ENCODE measurements at regions not wholly inside any gene's neighbourhood (a gene's known extent, or its start where the extent isn't known, plus 50 kb on each side); places are given as distances from the start of the nearest gene placed in this dataset.

DNA sequence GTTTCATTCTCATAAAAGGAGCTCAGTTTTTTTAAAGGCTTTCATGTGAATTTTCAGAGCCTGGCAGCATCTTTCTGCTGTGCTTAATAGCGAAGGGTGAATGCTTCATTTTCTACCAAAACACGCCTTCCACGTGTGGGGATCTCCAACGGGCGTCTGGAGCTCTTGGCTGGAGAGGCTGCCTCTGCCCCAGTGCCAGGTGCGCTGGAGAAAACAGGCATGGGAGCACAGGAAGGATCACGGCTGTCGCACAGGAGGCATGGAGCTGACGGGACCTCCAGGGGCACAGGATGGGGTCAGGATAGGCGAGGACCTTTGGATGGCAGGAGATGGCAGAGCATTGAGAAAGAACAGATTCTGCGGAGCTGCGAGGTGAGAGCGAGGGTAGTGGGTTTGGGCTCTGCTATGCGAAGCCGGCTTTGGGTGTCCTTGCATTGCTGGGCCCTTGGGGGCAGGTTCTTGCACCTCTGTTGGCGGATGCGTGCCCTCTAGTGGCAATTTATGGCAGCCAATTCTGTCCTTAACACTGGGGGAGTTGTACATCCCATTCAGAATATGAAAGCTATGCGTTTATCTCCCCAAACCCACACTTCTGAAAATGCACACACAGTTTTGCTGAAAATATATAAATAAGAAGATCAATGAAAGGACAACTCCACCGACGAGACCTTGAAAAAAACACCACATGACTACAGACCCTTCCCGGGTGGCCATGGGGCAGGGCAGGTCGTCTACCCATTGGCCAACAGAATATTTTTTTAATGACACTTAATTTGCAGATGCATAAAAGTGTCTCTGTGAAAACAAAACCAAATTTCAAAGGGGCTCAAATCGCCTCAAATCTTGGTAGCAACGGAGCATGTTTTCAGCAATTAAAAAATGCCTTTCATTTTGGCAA, 90.4 kb upstream of the SLC35G4 start (continued):
- TF ChIP-seq, protein P1, sequence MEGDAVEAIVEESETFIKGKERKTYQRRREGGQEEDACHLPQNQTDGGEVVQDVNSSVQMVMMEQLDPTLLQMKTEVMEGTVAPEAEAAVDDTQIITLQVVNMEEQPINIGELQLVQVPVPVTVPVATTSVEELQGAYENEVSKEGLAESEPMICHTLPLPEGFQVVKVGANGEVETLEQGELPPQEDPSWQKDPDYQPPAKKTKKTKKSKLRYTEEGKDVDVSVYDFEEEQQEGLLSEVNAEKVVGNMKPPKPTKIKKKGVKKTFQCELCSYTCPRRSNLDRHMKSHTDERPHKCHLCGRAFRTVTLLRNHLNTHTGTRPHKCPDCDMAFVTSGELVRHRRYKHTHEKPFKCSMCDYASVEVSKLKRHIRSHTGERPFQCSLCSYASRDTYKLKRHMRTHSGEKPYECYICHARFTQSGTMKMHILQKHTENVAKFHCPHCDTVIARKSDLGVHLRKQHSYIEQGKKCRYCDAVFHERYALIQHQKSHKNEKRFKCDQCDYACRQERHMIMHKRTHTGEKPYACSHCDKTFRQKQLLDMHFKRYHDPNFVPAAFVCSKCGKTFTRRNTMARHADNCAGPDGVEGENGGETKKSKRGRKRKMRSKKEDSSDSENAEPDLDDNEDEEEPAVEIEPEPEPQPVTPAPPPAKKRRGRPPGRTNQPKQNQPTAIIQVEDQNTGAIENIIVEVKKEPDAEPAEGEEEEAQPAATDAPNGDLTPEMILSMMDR (IDR thresholded peaks at IDR 0.05): peak; percentile 82
- TF ChIP-seq JUND (IDR thresholded peaks at IDR 0.05): no peak
- TF ChIP-seq POLR2AphosphoS5 (IDR thresholded peaks at IDR 0.05; ENCODE audit: low read depth, low read length): no peak
- no peak for TF ChIP-seq USF2 (IDR thresholded peaks at IDR 0.05; ENCODE audit: borderline replicate concordance, low read depth, low read length)
- no peak for TF ChIP-seq ELF1 (IDR thresholded peaks at IDR 0.05)
- no peak for TF ChIP-seq GATA2 (CRISPR knock-in tag; IDR thresholded peaks at IDR 0.05)
- TF ChIP-seq CHD2 (IDR thresholded peaks at IDR 0.05; ENCODE audit: low read length, partially characterized antibody): no peak
- TF ChIP-seq, protein P2, sequence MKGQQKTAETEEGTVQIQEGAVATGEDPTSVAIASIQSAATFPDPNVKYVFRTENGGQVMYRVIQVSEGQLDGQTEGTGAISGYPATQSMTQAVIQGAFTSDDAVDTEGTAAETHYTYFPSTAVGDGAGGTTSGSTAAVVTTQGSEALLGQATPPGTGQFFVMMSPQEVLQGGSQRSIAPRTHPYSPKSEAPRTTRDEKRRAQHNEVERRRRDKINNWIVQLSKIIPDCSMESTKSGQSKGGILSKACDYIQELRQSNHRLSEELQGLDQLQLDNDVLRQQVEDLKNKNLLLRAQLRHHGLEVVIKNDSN (IDR thresholded peaks at IDR 0.05; ENCODE audit: borderline replicate concordance, low read depth): no peak

- Histone ChIP-seq H3K9me2 (no peaks in the 10 kb centered on the region), H3K4me2 (no peak overlapping the region), H3K36me3 (replicated peaks in 1 of 2; ENCODE audit: control insufficient read depth in 1 of 2, insufficient read depth in 2 of 2, low read length in 1 of 2) (no peaks in the 10 kb centered on the region), H3K27me3 (ENCODE audit: insufficient read depth) (peaks cover 7% of the 10 kb centered on the region; the same call in 1 of the 2 replicates), H4K20me1 (ENCODE audit: insufficient read depth) (no peaks in the 10 kb centered on the region), H2AFZ (ENCODE audit: low read depth) (no peak overlapping the region), H3K27ac (ENCODE audit: low read depth in 2 of 2, low read length in 1 of 2) (no peak overlapping the region), H3K9ac (no peak overlapping the region), H3K79me2 (ENCODE audit: insufficient read depth) (no peaks in the 10 kb centered on the region), H3K9me3 (no peaks in the 10 kb centered on the region), H3F3A (replicated peaks; ENCODE audit: insufficient read depth) (no peaks in the 10 kb centered on the region), H3K4me3 (ENCODE audit: low read depth in 2 of 2, low read length in 1 of 2) (no peak overlapping the region), H3K4me1 (ENCODE audit: control insufficient read depth in 1 of 2, insufficient read depth in 2 of 2, low read depth in 1 of 2, low read length in 1 of 2) (no peaks in the 10 kb centered on the region)
- no peak for TF ChIP-seq NFIC (IDR thresholded peaks at IDR 0.05; ENCODE audit: borderline replicate concordance)
- TF ChIP-seq SIN3A (IDR thresholded peaks at IDR 0.05; ENCODE audit: borderline replicate concordance, low read depth, low read length): no peak
- no peak for TF ChIP-seq POLR2AphosphoS5 (IDR thresholded peaks at IDR 0.05; ENCODE audit: low read depth, low read length)
- TF ChIP-seq, protein P1 (IDR thresholded peaks at IDR 0.05): no peak
- TF ChIP-seq GATA2 (CRISPR knock-in tag; IDR thresholded peaks at IDR 0.05): no peak
- no peak for TF ChIP-seq YY1 (IDR thresholded peaks at IDR 0.05; ENCODE audit: low read depth)
- TF ChIP-seq NRF1 (IDR thresholded peaks at IDR 0.05; ENCODE audit: low read depth, low read length): no peak
- TF ChIP-seq EZH2phosphoT487 (IDR thresholded peaks at IDR 0.05; ENCODE audit: borderline replicate concordance, low read depth): no peak
- TF ChIP-seq MAX (IDR thresholded peaks at IDR 0.05; ENCODE audit: low read depth): no peak
- ChIA-PET CTCF (interaction anchor here (1.0 to 2.3 kb wide), 4 partner anchors 14 to 35 kb away, joined by 3 to 8 read pairs (median 4); no protein-coding TSS in a partner anchor), POLR2A (no interaction called here)
- DNase-seq: no peak
- WGBS (ENCODE audit: low lambda C conversion rate): 29% methylated on average over 2 of the region's 3 CpGs
These were observed 91.7 kb upstream of the SLC35G4 start for GRCh38 chr18:11517704-11518103.
